DMS114 treated with DMSO at 0.1 percent for 48 hours (cell line): ENCODE measurements at regions not wholly inside any gene's neighbourhood (a gene's known extent, or its start where the extent isn't known, plus 50 kb on each side); places are given as distances from the start of the nearest gene placed in this dataset.
"Not testable (repeated sequence)": the region's sequence is repeated elsewhere in the genome, so short reads cannot be mapped to it uniquely, and the experiment has no call there.

Experiments used
- DNase-seq: peaks from one replicate; lab custom pipeline; 2025; ENCODE audit not compliant: unreplicated experiment; lab: John Stamatoyannopoulos, UW

- no peak for DNase-seq
These were observed 89.9 kb upstream of the FAT1 start for GRCh38 chr4:186813377-186814068.

GRCh38 chr4:186814535-186815070 lies 90.9 kb upstream of the FAT1 start:
- DNase-seq = no peak

- DNase-seq = no peak
These were observed 95.9 kb upstream of the FAT1 start for GRCh38 chr4:186819342-186820086.

GRCh38 chr4:186820391-186820891 lies 96.8 kb upstream of the FAT1 start:
- no peak for DNase-seq

- no peak for DNase-seq
These were observed 100.3 kb upstream of the FAT1 start for GRCh38 chr4:186823989-186824388.

- DNase-seq = no peak
These were observed 101.4 kb upstream of the FAT1 start for GRCh38 chr4:186825069-186825468.

GRCh38 chr4:186826006-186826405 lies 102.3 kb upstream of the FAT1 start:
- no peak for DNase-seq

- no peak for DNase-seq
These were observed 103.3 kb upstream of the FAT1 start for GRCh38 chr4:186826846-186827533.

- no peak for DNase-seq
These were observed 103.9 kb upstream of the FAT1 start for GRCh38 chr4:186827534-186827897.

- DNase-seq = no peak
These were observed 105.4 kb upstream of the FAT1 start for GRCh38 chr4:186829097-186829496.

- no peak for DNase-seq
These were observed 106.2 kb upstream of the FAT1 start for GRCh38 chr4:186829740-186830449.

- no peak for DNase-seq
These were observed 107.9 kb upstream of the FAT1 start for GRCh38 chr4:186831574-186831973.

GRCh38 chr4:186832906-186833305 lies 109.2 kb upstream of the FAT1 start:
- no peak for DNase-seq

GRCh38 chr4:186837463-186837862 lies 113.8 kb upstream of the FAT1 start:
- not testable (repeated sequence) for DNase-seq

- DNase-seq = no peak
These were observed 114.6 kb upstream of the FAT1 start for GRCh38 chr4:186838295-186838694.

- no peak for DNase-seq
These were observed 115.7 kb upstream of the FAT1 start for GRCh38 chr4:186839122-186840037.

- no peak for DNase-seq
These were observed 116.6 kb upstream of the FAT1 start for GRCh38 chr4:186840222-186840701.

- no peak for DNase-seq
These were observed 117.2 kb upstream of the FAT1 start for GRCh38 chr4:186840771-186841301.

- no peak for DNase-seq
These were observed 120.5 kb upstream of the FAT1 start for GRCh38 chr4:186844059-186844681.
